HG03066 (cell line): ENCODE measurements at regions not wholly inside any gene's neighbourhood (a gene's known extent, or its start where the extent isn't known, plus 50 kb on each side); places are given as distances from the start of the nearest gene placed in this dataset.

Experiments used
- ATAC-seq: cut with Tn5 transposase; IDR thresholded peaks from one replicate; pipeline ENCODE4 v1.9.1; 2021; ENCODE audit warnings: low read depth; ENCODE audit not compliant: unreplicated experiment

DNA sequence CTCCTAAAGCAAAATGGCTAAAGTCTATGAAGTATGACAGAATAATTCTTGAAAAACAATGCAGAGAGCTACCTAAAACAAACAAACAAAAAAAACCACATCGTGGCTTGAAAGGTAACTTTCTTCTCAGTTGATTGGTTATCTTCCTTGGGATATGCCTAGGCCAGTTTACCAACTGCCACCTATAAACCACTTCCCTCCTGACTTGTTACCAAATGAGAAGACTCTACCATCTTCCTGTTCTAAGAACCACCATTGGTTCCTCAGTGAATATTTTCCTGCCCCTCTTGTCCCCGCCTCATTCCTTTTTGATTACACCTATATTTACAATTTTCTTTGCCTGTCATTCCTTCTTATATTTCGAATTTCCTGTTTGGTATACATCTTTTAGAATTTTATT, 336.6 kb downstream of the SIPA1L2 start:
- no peak for ATAC-seq

DNA sequence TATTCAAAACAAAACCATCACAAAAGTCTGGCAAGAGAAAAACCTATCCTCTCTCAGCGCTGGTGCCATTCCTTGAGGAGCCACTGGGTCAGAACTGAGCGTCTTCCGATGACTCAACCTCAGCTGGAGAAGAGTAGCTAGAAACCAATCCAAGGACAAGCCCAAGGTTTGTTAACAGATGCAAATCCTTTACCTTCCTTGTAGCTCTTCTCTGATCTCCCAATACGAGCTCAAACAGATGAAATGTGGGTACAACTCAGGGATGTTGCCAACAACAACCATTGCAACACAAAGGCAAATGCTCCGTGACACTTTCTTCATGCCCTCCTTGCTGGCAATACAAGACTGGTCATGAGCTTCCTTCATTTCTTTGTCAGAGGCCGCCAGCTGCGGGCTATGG, 337.1 kb downstream of the SIPA1L2 start:
- ATAC-seq, result no peak

DNA sequence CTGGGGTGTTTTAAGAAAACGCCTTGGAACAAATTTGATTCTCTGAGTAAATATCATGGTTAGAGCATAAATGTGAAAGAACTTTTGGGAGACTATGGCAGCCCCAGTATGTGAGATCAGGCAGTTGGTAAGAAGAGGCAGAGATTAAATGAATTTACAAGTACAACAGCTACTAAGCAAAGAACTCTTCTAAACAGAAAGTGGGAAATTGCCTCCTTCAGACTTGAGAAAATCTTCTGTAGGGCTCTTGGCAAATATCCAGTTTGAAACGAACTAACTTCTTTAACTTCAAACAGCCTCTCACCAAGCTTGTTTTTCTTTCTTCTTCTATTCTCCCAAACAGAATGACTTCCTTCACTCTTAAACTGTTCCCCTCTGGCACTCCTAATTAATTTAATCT, 337.7 kb downstream of the SIPA1L2 start:
- no peak for ATAC-seq

DNA sequence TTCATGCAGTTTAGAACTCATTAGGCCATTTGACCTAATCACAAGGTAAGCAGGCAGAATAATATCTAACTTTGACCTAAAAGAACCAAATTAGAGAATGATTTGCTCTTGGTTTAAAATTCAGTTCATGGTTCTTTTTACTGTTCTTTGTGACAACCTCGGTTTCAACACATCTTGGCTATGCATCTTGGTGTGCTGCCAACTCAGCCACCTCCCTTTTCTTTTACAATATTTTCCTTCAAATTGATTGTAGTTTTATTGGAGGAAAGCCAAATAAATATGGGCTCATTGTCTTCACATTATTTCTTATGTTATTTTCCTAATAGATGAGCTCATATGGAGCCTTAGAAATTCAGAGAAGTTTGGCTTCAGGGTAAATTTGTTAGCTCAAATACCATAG, 338.3 kb downstream of the SIPA1L2 start:
- ATAC-seq, result no peak

- ATAC-seq, result no peak
Observed at GRCh38 chr1:232291261-232291660, 338.7 kb downstream of the SIPA1L2 start.

DNA sequence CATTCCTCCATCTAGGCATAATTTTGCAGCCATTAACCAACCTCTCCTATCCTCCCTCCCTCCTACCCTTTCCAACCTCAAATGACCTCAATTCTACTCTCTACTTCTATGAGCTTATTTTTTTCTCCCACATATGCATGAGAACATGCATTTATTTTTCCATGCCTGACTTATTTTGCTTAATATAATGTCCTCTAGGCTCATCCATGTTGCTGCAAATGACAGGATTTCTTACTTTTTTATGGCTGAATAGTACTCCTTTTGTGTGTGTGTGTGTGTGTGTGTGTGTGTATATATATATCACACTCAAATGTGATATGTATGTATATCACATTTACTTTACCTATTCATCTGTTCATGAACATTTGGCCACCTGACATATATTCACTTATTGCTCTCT, 339.4 kb downstream of the SIPA1L2 start:
- ATAC-seq, result no peak

GRCh38 chr1:232287676-232288569, 342.0 kb downstream of the SIPA1L2 start:
- no peak for ATAC-seq

DNA sequence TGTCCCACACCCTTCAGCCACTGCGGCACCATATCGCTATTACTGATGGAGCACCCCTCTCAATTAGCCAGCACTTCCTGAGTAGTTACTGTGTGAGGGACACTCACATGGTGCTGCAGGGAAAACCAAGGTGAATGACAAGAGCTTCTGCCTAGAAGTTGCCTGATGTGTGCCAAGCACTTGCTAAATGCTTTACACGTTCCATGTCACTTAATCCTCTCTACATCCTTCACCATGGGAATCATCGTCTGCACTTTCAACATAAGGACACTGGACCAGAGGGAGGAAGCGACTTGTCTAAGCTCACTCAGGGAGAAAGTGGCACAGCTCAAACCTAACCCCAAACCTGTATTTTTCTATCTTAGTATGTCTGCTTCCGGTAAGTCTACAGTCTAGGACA, 344.8 kb downstream of the SIPA1L2 start:
- ATAC-seq, result no peak

GRCh38 chr1:232283864-232284263, 346.1 kb downstream of the SIPA1L2 start:
- ATAC-seq, result no peak

- ATAC-seq, result no peak
Observed at GRCh38 chr1:232282498-232282897, 347.4 kb downstream of the SIPA1L2 start.

- no peak for ATAC-seq
Observed at GRCh38 chr1:232280910-232281309, 349.0 kb downstream of the SIPA1L2 start.

- ATAC-seq, result no peak
Observed at GRCh38 chr1:232279909-232280400, 350.0 kb downstream of the SIPA1L2 start.

DNA sequence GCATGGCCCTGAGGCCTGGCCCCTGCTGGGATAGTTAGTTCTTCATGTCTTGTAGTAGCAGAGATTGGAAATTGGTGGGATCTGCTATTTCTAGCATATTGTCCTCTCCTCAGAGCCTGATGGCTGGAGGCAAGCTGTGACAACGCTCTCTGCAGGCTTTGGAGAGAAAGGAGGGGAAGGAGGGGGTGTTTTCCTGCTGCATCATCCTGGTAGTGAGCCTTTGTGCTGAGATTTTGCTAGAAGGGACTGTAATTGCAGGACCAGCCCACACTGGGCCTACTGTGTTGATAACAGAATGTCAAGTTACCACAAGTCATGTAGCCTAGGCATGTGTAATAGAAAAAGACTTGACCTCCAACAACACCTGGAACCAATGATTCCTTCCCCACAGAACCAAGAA, 351.0 kb downstream of the SIPA1L2 start:
- no peak for ATAC-seq

GRCh38 chr1:232276651-232277050, 353.3 kb downstream of the SIPA1L2 start:
- ATAC-seq, result no peak

DNA sequence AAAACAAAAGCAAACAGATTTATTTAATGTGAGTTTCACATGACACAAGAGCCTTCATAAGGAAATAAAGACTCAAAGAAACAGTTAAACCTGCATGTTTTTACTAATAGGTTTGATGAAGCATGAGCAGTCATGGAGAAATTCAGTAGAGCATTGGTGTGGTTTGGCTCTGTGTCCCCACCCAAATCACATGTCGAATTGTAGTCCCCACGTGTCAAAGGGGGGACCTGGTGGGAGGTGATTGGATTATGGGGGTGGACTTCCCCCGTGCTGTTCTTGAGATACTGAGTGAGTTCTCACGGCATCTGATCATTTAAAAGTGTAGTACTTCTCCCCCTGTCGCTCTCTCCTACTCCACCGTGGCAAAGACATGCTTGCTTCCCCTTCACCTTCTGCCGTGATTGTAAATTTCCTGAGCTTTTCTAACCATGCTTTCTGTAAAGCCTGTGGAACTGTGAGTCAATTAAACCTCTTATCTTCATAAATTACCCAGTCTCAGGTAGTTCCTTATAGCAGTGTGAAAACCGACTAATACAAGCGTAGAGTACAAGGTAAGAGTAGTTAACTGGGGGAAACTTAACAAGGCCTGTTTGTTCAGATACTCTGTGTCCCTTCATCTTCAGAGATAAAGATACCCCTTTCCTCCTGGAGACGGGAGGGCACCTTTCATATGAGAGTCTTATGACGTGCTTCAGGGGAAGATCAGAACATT, 354.8 kb downstream of the SIPA1L2 start:
- no peak for ATAC-seq

DNA sequence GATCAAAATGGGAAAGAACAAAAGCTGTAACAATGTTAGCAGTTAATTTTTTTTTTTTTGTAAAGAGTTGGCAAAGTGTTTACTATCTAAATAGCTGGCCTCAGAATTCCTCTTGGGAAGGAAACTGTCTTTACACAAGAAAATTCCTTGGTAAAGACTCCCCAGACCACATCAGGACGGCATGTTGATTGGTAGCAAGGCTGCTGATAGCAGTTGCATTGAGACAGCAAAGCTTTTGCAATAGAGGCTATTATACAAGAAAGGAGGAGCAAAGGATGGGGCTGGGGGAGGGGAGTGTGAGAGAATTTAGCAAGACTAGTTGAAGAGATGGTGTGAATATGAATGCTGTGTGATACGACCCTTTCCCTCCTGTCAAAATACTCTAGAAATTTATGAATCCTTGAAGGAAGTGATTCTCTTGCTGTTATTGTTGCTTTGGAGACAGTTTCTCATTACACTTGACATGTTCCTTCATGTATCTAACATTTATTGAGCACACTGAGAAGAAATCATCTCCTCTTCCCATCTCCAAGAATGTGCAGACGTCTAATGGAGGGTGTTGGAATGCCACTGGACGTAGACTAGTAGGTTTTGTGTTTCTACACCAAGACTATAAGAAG, 355.6 kb downstream of the SIPA1L2 start:
- ATAC-seq, result no peak

GRCh38 chr1:232273011-232273410, 356.9 kb downstream of the SIPA1L2 start:
- no peak for ATAC-seq

DNA sequence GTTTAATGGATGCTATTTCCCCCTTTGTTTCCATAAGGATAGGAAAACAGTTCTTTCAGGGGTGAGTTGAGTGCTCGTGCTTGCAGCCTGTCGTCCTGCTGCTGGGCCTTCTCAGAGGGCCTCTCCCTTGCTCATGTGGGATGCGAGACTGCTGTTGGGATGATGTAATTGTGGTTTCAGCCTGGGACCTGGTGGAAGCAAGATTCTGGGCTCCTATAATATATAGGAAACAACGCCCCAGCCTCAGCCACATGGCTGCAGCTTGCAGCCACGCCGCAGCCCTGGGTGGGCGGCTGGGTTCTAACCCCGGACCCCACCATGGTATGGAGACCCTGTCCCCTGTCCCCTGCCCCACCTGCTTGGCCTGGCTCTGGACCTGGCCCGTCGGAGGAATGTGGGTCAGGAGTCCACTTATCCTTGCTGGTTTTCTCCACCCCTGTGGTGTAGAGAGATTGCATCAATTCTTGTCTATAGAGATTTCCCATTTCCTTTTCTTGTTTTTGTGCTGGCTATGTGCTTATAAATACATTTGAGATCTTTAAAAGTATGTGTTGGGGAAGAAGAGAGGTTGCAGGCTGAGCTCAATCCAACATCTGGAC, 357.8 kb downstream of the SIPA1L2 start:
- ATAC-seq, result no peak

DNA sequence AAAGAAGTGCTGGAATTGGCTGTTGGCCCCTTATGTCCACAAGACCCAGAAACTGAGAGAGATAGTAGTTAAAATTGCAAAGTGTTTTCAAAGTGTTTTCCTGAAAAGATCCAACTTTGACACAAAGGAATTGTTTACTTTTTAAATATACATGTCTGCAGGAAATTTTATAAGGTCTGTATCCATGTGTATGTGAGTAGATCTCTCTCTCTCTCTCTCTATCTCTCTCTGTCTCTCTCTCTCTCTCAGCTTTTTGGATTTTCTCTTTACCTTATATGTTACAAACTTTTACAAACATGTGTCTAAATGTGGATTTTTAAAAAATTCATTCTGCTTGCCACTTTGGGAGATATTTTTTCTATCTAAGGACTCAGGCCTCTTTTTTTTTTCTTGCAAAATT, 358.6 kb downstream of the SIPA1L2 start:
- no peak for ATAC-seq

- ATAC-seq, result no peak
Observed at GRCh38 chr1:232269988-232270387, 359.9 kb downstream of the SIPA1L2 start.
